Right atrium auricular region (tissue), 2 donors: ENCODE measurements at regions not wholly inside any gene's neighbourhood (a gene's known extent, or its start where the extent isn't known, plus 50 kb on each side); places are given as distances from the start of the nearest gene placed in this dataset.

ENCODE experiments used
- DNase-seq: peaks from one replicate; pipeline ENCODE4 v3.0.0-alpha.2; 2019; ENCODE audit warnings: low spot score
- H3K27ac ChIP-seq, 2 donors: fragments of 200-600 bp; sonication (generic); 1 replicate in 1 of 2; 2 replicates in 1 of 2; pipeline ENCODE4 v1.5.1; 2016 to 2019
- H3K27me3 ChIP-seq, 2 donors: fragments of 200-600 bp; sonication (generic); one replicate each; pipeline versions ENCODE4 v1.5.1 to v1.6.0; 2017 to 2019
- H3K36me3 ChIP-seq: fragments of 200-600 bp; sonication (generic); one replicate; pipeline ENCODE4 v1.5.1; 2016
- H3K4me1 ChIP-seq, 2 donors: fragments of 200-600 bp; sonication (generic); one replicate each; pipeline versions ENCODE4 v1.5.1 to v1.6.0; 2017 to 2019
- H3K4me3 ChIP-seq, 2 donors: fragments of 200-600 bp; sonication (generic); 1 replicate in 1 of 2; 2 replicates in 1 of 2; pipeline ENCODE4 v1.5.1; 2017 to 2019; ENCODE audit warnings: mild to moderate bottlenecking in 1 of 2, moderate library complexity in 1 of 2
- H3K9me3 ChIP-seq, 2 donors: fragments of 200-600 bp; sonication (generic); one replicate each; pipeline ENCODE4 v1.5.1; 2019
- TF ChIP-seq, protein P1 (sequence below), 2 donors: fragments of 200-600 bp; sonication (generic); IDR thresholded peaks; one replicate each; pipeline ENCODE4 v1.5.1; 2019; ENCODE audit warnings: antibody characterized with exemption in 2 of 2

DNA sequence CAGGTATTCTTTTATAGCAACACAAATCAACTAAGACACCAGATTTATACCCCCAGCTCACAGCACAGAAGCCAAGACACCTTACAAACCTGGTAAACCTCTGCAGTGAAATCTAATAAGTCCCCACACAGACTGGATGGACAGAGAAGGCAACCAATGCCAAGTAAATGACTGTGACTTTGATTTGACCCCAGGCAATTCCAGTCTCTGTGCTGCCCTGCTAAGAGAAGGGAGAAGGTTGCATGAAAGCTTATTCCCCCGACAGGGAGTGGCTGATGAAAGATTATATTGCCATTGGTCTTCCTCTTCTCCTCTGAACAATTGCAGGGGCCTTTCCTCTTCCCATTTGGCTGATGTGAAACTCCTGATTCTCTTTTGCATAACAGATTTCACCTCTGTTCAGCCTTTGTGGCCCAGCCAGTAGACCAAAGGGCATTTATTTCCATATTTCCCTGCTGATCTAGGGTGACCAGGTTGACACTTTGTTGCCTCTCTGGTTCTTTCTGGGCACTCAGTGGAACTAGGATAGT is 107.6 kb downstream of the ADRB2 start:
- no peaks in the 10 kb centered on the region for H3K36me3 ChIP-seq
- H3K4me1 ChIP-seq: no peaks in the 10 kb centered on the region
- no peaks in the 10 kb centered on the region for H3K9me3 ChIP-seq
- no peak overlapping the region for H3K4me3 ChIP-seq
- no peaks in the 10 kb centered on the region for H3K27me3 ChIP-seq
- TF ChIP-seq, protein P1, sequence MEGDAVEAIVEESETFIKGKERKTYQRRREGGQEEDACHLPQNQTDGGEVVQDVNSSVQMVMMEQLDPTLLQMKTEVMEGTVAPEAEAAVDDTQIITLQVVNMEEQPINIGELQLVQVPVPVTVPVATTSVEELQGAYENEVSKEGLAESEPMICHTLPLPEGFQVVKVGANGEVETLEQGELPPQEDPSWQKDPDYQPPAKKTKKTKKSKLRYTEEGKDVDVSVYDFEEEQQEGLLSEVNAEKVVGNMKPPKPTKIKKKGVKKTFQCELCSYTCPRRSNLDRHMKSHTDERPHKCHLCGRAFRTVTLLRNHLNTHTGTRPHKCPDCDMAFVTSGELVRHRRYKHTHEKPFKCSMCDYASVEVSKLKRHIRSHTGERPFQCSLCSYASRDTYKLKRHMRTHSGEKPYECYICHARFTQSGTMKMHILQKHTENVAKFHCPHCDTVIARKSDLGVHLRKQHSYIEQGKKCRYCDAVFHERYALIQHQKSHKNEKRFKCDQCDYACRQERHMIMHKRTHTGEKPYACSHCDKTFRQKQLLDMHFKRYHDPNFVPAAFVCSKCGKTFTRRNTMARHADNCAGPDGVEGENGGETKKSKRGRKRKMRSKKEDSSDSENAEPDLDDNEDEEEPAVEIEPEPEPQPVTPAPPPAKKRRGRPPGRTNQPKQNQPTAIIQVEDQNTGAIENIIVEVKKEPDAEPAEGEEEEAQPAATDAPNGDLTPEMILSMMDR (IDR thresholded peaks at IDR 0.05): no peak
- no peak for DNase-seq
- H3K27ac ChIP-seq: no peak overlapping the region

DNA sequence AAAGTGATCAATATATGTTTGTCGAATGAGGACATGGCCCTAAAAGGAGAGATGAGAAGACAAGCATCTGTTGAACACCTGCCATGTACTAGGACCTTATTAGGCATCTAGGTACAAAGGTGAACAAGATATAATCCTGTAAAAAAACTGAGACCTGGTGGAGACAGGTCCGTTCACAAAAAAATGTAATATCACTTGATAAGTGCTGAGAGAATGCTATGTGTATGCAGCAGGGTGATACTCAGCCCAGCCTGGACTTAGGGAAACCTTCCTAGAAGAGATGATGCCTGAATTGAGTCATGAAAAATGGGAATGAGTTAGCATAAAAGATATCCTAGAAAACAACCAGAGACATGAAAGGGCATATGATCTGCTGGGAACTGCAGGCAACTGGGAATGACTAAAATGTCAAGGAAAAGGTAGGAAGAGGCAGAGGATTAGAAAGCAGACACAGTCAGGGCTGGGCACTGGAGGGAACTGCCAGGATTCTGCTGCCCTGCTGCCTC is 108.5 kb downstream of the ADRB2 start:
- H3K9me3 ChIP-seq: no peaks in the 10 kb centered on the region
- no peak overlapping the region for H3K4me3 ChIP-seq
- TF ChIP-seq, protein P1 (IDR thresholded peaks at IDR 0.05): no peak
- H3K4me1 ChIP-seq: no peaks in the 10 kb centered on the region
- H3K36me3 ChIP-seq: no peaks in the 10 kb centered on the region
- no peak for DNase-seq
- no peak overlapping the region for H3K27ac ChIP-seq
- no peaks in the 10 kb centered on the region for H3K27me3 ChIP-seq

GRCh38 chr5:148937239-148937638 is 110.8 kb downstream of the ADRB2 start:
- H3K27ac ChIP-seq: no peak overlapping the region
- DNase-seq: no peak

GRCh38 chr5:148937830-148938521 is 111.6 kb downstream of the ADRB2 start:
- Histone ChIP-seq H3K9me3 (no peaks in the 10 kb centered on the region), H3K4me1 (no peaks in the 10 kb centered on the region), H3K36me3 (no peaks in the 10 kb centered on the region), H3K4me3 (no peak overlapping the region), H3K27ac (no peak overlapping the region), H3K27me3 (no peaks in the 10 kb centered on the region)
- TF ChIP-seq, protein P1 (IDR thresholded peaks at IDR 0.05): no peak
- no peak for DNase-seq

More at GRCh38 chr5:148937239-148937638, 110.8 kb downstream of the ADRB2 start:
- TF ChIP-seq, protein P1 (IDR thresholded peaks at IDR 0.05): no peak
- H3K27me3 ChIP-seq: no peaks in the 10 kb centered on the region
- H3K4me3 ChIP-seq: no peak overlapping the region
- H3K4me1 ChIP-seq: no peaks in the 10 kb centered on the region
- H3K36me3 ChIP-seq: no peaks in the 10 kb centered on the region
- no peaks in the 10 kb centered on the region for H3K9me3 ChIP-seq

GRCh38 chr5:148938522-148938882 is 112.1 kb downstream of the ADRB2 start:
- Histone ChIP-seq H3K4me3 (no peak overlapping the region), H3K36me3 (no peaks in the 10 kb centered on the region), H3K27ac (no peak overlapping the region), H3K27me3 (no peaks in the 10 kb centered on the region), H3K9me3 (no peaks in the 10 kb centered on the region), H3K4me1 (no peaks in the 10 kb centered on the region)
- no peak for DNase-seq
- TF ChIP-seq, protein P1 (IDR thresholded peaks at IDR 0.05): no peak
